ENCODE measurements at regions not wholly inside any gene's neighbourhood (a gene's known extent, or its start where the extent isn't known, plus 50 kb on each side); places are given as distances from the start of the nearest gene placed in this dataset.

DNA sequence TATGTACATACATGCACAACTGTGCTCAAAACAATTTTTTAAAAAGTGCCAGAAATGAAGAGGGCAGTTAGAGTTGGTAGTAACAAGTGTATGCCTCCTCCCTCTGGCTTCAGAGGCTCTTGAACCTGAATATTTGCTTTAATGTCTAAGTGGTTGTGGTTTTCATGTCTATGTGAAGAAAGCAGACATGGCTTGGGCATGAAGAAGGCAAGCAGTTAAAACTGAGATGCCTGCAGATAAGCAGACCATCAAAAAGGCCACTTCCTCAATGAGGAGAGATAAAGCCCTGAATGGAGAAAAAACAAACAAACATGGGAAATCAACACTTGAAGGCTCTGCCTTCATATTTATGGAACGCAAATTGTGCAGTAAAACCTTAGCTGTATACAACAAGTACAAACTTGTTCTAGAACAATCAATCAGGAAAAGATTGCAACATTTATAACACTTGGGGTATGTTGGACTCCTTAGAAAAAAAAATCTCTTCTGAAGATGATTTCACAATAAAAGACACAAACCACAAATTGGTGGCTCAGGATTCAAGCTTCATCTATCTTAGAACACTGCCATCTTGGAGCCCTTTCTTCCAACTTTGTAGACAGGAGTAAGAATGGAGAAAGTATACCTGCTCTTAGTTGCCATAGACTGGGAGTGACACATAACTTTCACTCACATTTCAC, 52.7 kb upstream of the PLA2G4A start:
- POLR2A ChIA-PET, result no interaction called here
- ATAC-seq (no peak), DNase-seq (no peak)
- CTCF ChIA-PET, result no interaction called here
- Mint-ChIP-seq H3K27me3 (peaks cover 4% of the 10 kb centered on the region), H3K9me3 (no peaks in the 10 kb centered on the region), H3K4me1 (ENCODE audit: low read depth) (no peaks in the 10 kb centered on the region), H3K27ac (no peak overlapping the region), H3K4me3 (no peak overlapping the region), H3K36me3 (ENCODE audit: low read depth) (no peaks in the 10 kb centered on the region)
- TF ChIP-seq, protein P1, sequence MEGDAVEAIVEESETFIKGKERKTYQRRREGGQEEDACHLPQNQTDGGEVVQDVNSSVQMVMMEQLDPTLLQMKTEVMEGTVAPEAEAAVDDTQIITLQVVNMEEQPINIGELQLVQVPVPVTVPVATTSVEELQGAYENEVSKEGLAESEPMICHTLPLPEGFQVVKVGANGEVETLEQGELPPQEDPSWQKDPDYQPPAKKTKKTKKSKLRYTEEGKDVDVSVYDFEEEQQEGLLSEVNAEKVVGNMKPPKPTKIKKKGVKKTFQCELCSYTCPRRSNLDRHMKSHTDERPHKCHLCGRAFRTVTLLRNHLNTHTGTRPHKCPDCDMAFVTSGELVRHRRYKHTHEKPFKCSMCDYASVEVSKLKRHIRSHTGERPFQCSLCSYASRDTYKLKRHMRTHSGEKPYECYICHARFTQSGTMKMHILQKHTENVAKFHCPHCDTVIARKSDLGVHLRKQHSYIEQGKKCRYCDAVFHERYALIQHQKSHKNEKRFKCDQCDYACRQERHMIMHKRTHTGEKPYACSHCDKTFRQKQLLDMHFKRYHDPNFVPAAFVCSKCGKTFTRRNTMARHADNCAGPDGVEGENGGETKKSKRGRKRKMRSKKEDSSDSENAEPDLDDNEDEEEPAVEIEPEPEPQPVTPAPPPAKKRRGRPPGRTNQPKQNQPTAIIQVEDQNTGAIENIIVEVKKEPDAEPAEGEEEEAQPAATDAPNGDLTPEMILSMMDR (IDR thresholded peaks at IDR 0.05), result no peak
- intact Hi-C loops (cut with micrococcal nuclease), result no loop called here

DNA sequence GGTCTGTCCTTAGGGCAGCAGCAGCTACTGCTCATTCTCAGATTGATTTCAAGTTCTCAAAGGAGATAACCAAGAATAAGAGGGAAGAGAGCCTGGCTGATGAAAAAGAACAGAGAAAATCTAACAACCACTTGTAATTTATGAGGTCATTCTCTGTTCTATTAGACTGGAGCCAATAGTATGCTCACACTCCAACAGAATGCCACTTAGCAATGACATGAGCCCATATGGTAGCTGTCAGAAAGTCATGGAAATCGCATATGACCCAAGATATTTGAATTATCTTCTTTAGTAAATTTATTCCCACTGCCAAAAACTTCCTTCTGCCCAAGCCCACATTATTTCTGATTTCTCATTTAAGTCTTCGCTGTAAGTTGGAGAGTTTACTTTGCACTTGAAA, 53.7 kb upstream of the PLA2G4A start:
- peaks cover 4% of the 10 kb centered on the region for H3K27me3 Mint-ChIP-seq
- no peaks in the 10 kb centered on the region for H3K4me1 Mint-ChIP-seq (ENCODE audit: low read depth)
- no peak for DNase-seq
- CTCF ChIA-PET, result no interaction called here
- H3K36me3 Mint-ChIP-seq (ENCODE audit: low read depth), result no peaks in the 10 kb centered on the region
- H3K27ac Mint-ChIP-seq, result no peak overlapping the region
- TF ChIP-seq, protein P1 (IDR thresholded peaks at IDR 0.05), result no peak
- no peak overlapping the region for H3K4me3 Mint-ChIP-seq
- intact Hi-C loops (cut with micrococcal nuclease), result no loop called here
- no peak for ATAC-seq
- H3K9me3 Mint-ChIP-seq, result no peaks in the 10 kb centered on the region
- POLR2A ChIA-PET, result no interaction called here

DNA sequence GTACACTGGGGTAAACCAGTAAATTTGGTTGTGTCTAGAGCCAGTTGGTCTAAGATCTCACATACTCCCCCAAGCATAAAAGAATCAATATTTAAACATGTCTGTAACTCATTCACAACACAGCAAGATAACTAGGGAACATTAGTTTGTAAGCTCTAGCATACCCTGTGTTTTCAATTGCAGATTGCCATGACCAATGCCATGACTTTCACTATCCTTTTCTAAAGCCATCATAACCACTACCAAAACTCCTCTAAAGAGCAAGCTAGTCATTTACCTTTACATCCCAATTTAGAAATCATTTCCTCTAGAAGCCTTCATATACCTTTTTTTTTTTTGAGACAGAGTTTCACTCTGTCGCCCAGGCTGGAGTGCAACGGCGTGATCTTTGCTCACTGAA, 56.5 kb upstream of the PLA2G4A start:
- TF ChIP-seq, protein P1 (IDR thresholded peaks at IDR 0.05), result no peak
- Mint-ChIP-seq H3K27ac (no peak overlapping the region), H3K27me3 (peaks cover 4% of the 10 kb centered on the region), H3K4me3 (no peak overlapping the region), H3K36me3 (ENCODE audit: low read depth) (no peaks in the 10 kb centered on the region), H3K4me1 (ENCODE audit: low read depth) (no peaks in the 10 kb centered on the region), H3K9me3 (no peaks in the 10 kb centered on the region)
- ChIA-PET POLR2A (no interaction called here), CTCF (interaction anchor here (0.6 kb wide), 1 partner anchor 255 kb away, joined by 3 read pairs; no protein-coding TSS in a partner anchor)
- ATAC-seq (no peak), DNase-seq (no peak)
- intact Hi-C loops (cut with micrococcal nuclease), result no loop called here

DNA sequence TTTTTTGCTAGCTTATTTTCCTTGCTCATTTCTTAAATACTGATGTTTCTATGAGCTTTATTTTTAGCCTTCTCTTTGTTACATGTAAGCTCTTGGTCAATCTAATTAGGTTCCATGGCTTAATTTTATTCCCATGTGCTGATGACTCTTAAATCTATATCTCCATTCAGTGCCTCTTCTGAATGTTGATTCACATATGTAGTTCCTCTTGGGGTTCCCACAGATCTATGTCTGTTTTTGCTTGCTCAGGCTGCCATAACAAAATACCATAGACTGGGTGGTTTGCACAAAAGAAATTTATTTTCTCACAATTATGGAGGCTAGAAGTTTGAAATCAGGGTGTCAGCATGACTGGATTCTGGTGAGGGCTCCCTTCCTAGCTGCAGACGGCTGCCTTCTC, 58.3 kb upstream of the PLA2G4A start:
- DNase-seq (no peak), ATAC-seq (no peak)
- ChIA-PET CTCF (interaction anchor here (1.0 to 1.3 kb wide), 2 partner anchors 36 to 91 kb away, joined by 3 read pairs; partner anchors contain the start of gene PTGS2), POLR2A (no interaction called here)
- H3K4me3 Mint-ChIP-seq, result no peak overlapping the region
- no peaks in the 10 kb centered on the region for H3K36me3 Mint-ChIP-seq (ENCODE audit: low read depth)
- no peaks in the 10 kb centered on the region for H3K4me1 Mint-ChIP-seq (ENCODE audit: low read depth)
- intact Hi-C loops (cut with micrococcal nuclease), result no loop called here
- TF ChIP-seq, protein P1 (IDR thresholded peaks at IDR 0.05), result no peak
- H3K9me3 Mint-ChIP-seq, result no peaks in the 10 kb centered on the region
- H3K27me3 Mint-ChIP-seq, result peaks cover 4% of the 10 kb centered on the region
- no peak overlapping the region for H3K27ac Mint-ChIP-seq

DNA sequence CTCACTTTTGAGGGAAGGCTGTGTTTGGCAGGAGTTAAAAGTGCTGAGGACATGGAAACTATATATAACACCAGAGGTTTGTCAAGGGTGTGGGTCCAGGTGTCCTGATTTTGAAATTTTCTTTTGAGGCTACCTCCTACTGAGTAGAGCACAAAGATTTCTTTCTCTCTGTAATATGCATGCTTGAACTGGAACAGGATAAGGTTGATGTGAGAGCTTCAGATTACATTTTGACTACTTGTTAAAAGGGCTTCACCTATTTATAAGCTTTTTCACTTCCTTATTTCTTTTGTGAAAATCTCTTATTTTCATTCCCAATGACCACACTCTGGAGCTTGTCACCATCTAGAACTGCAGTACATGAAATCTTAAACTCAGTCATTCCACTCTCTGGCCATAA, 59.8 kb upstream of the PLA2G4A start:
- ATAC-seq (no peak), DNase-seq (no peak)
- intact Hi-C loops (cut with micrococcal nuclease), result no loop called here
- H3K27me3 Mint-ChIP-seq, result peaks cover 4% of the 10 kb centered on the region
- no peaks in the 10 kb centered on the region for H3K9me3 Mint-ChIP-seq
- TF ChIP-seq, protein P1 (IDR thresholded peaks at IDR 0.05), result no peak
- no peaks in the 10 kb centered on the region for H3K36me3 Mint-ChIP-seq (ENCODE audit: low read depth)
- ChIA-PET CTCF (interaction anchor here (0.6 to 1.3 kb wide), 2 partner anchors 46 to 89 kb away, joined by 3 read pairs; partner anchors contain the start of gene PTGS2), POLR2A (no interaction called here)
- no peak overlapping the region for H3K27ac Mint-ChIP-seq
- no peaks in the 10 kb centered on the region for H3K4me1 Mint-ChIP-seq (ENCODE audit: low read depth)
- no peak overlapping the region for H3K4me3 Mint-ChIP-seq
